OCI-LY3 (cell line): ENCODE measurements at regions not wholly inside any gene's neighbourhood (a gene's known extent, or its start where the extent isn't known, plus 50 kb on each side); places are given as distances from the start of the nearest gene placed in this dataset.

Experiments
- EZH2phosphoT487 ChIP-seq: fragments of 200-600 bp; shearing (Covaris generic); IDR thresholded peaks from 2 replicates; pipeline ENCODE4 v1.6.1; 2018; ENCODE audit warnings: antibody characterized with exemption, mixed run types, low read depth
- TF ChIP-seq, protein P1 (sequence below): fragments of 200-600, 300-600 bp; sonication (generic); IDR thresholded peaks from 2 replicates; pipeline ENCODE4 v1.5.1; 2014; ENCODE audit warnings: antibody characterized with exemption, low read length, low read depth

DNA sequence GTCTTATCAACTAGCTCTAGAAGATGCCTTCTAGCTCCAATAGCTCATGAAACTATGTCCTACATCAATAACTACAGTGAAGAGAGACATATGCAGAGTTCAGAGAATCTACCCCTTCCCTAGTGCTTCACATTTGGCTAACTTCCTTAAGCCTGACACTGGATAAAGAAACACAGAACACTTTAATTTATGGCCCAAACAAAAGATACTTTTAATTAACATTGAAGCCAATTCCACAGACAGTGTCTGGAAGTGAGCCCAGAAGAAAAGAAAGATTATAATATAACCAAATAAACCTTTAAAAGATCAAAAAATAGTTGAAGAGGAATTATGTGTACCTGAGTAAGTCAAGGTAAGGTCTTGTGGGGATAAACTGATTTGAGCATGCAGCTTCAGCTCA, 255.2 kb downstream of the C11orf87 start:
- no peak for TF ChIP-seq EZH2phosphoT487
- TF ChIP-seq, protein P1, sequence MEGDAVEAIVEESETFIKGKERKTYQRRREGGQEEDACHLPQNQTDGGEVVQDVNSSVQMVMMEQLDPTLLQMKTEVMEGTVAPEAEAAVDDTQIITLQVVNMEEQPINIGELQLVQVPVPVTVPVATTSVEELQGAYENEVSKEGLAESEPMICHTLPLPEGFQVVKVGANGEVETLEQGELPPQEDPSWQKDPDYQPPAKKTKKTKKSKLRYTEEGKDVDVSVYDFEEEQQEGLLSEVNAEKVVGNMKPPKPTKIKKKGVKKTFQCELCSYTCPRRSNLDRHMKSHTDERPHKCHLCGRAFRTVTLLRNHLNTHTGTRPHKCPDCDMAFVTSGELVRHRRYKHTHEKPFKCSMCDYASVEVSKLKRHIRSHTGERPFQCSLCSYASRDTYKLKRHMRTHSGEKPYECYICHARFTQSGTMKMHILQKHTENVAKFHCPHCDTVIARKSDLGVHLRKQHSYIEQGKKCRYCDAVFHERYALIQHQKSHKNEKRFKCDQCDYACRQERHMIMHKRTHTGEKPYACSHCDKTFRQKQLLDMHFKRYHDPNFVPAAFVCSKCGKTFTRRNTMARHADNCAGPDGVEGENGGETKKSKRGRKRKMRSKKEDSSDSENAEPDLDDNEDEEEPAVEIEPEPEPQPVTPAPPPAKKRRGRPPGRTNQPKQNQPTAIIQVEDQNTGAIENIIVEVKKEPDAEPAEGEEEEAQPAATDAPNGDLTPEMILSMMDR: no peak
